ENCODE measurements at regions not wholly inside any gene's neighbourhood (a gene's known extent, or its start where the extent isn't known, plus 50 kb on each side); places are given as distances from the start of the nearest gene placed in this dataset.

- no peak for DNase-seq
Observed at GRCh38 chr18:67379981-67380380, 136.5 kb downstream of the DSEL start.

GRCh38 chr18:67376372-67376771 is 140.1 kb downstream of the DSEL start:
- no peak for DNase-seq

- no peak for DNase-seq
Observed at GRCh38 chr18:67373636-67374035, 142.9 kb downstream of the DSEL start.

GRCh38 chr18:67367540-67367939 is 149.0 kb downstream of the DSEL start:
- no peak for DNase-seq

- no peak for DNase-seq
Observed at GRCh38 chr18:67363694-67364093, 152.8 kb downstream of the DSEL start.

GRCh38 chr18:67362906-67363305 is 153.6 kb downstream of the DSEL start:
- no peak for DNase-seq

- no peak for DNase-seq
Observed at GRCh38 chr18:67359873-67360838, 156.4 kb downstream of the DSEL start.

- DNase-seq: no peak
Observed at GRCh38 chr18:67358947-67359346, 157.6 kb downstream of the DSEL start.

GRCh38 chr18:67354692-67355091 is 161.8 kb downstream of the DSEL start:
- DNase-seq: no peak

GRCh38 chr18:67354091-67354490 is 162.4 kb downstream of the DSEL start:
- DNase-seq: no peak

- DNase-seq: peak; percentile 15
Observed at GRCh38 chr18:67347438-67347837, 169.1 kb downstream of the DSEL start.

- no peak for DNase-seq
Observed at GRCh38 chr18:67342159-67342558, 174.4 kb downstream of the DSEL start.

GRCh38 chr18:67337696-67338095 is 178.8 kb downstream of the DSEL start:
- DNase-seq: no peak

GRCh38 chr18:67331857-67332256 is 184.7 kb downstream of the DSEL start:
- no peak for DNase-seq

- DNase-seq: no peak
Observed at GRCh38 chr18:67319109-67319508, 197.4 kb downstream of the DSEL start.

- DNase-seq: no peak
Observed at GRCh38 chr18:67318651-67319050, 197.9 kb downstream of the DSEL start.

GRCh38 chr18:67310826-67311225 is 205.7 kb downstream of the DSEL start:
- DNase-seq: no peak

- no peak for DNase-seq
Observed at GRCh38 chr18:67308819-67309218, 207.7 kb downstream of the DSEL start.

GRCh38 chr18:67305466-67305865 is 211.1 kb downstream of the DSEL start:
- no peak for DNase-seq

- DNase-seq: no peak
Observed at GRCh38 chr18:67302043-67302442, 214.5 kb downstream of the DSEL start.

GRCh38 chr18:67301592-67301991 is 214.9 kb downstream of the DSEL start:
- no peak for DNase-seq

GRCh38 chr18:67300498-67300897 is 216.0 kb downstream of the DSEL start:
- DNase-seq: no peak

GRCh38 chr18:67292814-67293213 is 223.7 kb downstream of the DSEL start:
- DNase-seq: no peak

- no peak for DNase-seq
Observed at GRCh38 chr18:67290421-67290820, 226.1 kb downstream of the DSEL start.

GRCh38 chr18:67285583-67285982 is 230.9 kb downstream of the DSEL start:
- no peak for DNase-seq
